NOMO-1 treated with dmso at 0.1 percent for 144 hours (cell line): ENCODE measurements at regions not wholly inside any gene's neighbourhood (a gene's known extent, or its start where the extent isn't known, plus 50 kb on each side); places are given as distances from the start of the nearest gene placed in this dataset.

Source experiments
- DNase-seq: peaks from one replicate; lab custom pipeline; 2025; ENCODE audit not compliant: unreplicated experiment; lab: John Stamatoyannopoulos, UW

DNA sequence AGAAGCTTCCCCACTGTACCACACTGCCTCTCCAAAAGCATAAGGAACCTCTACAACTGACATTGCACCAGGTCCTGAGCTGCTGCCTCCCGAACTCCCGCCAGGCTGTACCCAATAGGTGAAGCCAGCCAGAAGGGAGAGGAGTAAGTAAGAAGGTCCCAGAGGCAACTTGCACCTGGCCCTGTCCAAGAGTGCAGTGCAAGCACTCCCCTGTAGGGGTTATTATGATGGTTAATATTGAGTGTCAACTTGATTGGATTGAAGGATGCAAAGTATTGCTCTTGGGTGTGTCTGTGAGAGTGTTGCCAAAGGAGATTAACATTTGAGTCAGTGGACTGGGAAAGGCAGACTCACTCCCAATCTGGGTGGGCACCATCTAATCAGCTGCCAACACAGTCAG, 879.3 kb upstream of the SLIT2 start:
- DNase-seq, result no peak

DNA sequence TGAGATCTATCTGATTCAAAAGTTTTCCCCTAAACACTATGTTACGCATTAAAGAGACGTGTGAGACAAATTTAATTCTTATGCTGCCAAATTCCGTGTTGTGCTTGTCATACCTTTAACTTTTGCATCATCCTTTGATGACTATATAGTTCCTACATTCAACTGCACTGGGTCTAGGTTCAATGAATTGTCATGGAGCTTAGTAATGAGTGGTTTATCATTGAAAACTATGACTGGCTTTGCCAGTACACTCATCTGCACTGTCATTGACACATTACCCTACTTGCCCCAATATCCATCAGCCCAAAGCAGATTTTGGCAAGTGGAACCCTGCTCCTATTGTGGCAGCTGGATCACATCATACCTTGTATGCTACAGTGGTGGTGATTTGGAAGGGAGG, 882.9 kb upstream of the SLIT2 start:
- no peak for DNase-seq

DNA sequence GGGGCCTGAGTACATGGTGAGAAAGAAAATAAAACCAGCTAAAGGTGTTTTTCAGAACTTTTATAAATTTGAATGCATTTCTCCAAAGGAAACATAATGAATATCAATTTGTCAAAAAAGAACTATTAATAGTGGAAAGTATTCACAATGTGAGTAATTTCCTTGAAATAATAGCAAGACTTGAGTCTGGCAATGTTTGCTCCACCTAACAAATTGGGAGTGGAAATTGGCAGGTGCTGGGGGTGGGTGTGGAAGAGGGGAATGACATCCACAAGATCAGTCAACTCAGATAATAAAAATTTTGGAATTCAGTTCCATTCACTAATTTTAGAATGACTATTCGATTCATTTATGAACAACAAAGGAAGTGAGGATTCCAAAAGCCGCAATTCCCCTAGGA, 884.8 kb upstream of the SLIT2 start:
- no peak for DNase-seq

DNA sequence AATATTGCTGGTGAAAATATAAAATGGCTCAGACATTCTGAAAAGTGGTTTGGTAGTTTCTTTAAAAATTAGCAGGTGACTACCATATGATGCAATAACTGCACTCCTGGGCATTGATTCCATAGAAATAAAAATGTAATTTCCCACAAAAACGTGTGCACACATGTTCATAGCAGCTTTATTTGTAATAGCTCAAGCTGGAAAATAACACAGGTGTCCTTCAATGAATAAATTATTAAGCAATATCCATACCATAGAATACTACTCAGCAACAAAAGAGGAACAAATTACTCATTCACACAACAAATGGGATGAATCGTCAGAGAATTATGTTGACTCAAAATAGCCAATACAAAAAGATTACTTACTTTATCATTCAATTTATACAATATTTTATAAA, 893.7 kb upstream of the SLIT2 start:
- no peak for DNase-seq

DNA sequence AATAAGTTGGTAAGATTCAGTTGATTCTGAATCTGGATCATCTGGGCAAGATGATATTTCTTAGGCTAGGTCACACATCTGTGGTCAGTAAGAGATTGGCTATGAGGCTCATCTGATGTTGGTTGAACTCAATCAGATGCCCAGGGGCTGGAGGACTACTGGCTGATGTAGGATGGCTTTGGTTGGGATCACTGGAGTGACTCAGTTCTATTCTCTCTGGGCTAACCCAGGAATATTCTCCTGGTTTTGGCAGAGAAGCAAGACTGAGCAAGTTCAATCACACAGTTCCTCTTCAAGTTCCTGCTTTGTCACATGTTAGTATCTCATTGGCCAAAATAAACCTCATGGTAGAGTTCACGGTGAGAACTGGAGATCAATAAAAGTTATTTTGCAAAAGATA, 902.3 kb upstream of the SLIT2 start:
- DNase-seq, result no peak

DNA sequence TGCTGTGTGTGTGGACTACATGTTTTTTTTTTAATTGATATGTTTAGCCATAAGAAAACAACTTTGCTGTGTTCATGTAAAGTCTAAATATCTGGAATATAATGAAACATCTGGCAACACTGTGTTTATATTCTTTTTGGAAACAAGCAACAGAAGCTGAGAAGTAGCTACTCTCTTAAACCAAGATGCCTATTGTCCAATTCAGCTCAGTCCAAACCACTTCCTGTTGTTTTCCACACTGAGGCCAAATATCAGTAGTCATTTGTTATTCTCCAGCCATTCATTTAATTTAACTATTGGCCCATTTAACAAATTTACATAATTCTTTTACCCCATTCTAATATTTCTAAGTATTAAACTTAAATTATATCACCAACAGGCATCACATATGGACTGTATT, 903.0 kb upstream of the SLIT2 start:
- DNase-seq, result no peak

DNA sequence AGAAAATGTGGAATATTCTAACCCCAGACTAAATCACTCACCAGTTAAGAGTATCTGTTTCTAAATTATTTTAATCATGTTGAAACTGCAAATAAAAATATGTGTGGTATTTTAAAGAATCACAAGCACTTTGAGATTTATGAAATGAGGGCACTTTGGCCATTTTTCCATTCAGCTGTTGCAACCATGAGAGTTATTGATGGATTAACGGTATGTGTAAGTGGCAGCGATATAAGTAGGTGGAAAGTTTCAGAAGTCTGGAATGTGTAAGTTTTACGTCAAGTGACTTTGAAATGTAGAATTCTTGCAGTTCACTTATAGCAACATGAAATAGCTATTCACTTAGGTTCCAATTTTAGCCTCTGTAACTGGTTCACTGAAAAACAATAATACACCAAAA, 905.1 kb upstream of the SLIT2 start:
- DNase-seq, result no peak

DNA sequence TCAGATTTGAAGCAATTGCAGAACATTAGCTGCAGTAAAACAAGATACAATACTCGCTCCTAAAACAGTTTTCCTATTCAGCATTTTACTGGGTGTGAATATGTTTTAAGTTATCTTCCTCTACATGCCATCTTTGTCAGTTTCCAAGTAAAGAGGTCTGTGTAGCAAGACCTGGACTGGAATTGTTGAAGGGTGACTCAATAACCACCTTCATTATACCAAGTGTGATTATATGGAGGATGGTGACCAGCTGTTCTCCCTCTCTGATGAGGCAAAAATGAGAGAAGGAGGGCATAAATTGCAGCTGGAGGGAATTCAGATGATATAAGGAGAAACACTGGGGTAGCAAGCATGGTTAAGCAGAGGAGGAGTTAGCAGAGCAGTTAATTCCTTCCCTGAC, 922.1 kb upstream of the SLIT2 start:
- no peak for DNase-seq

DNA sequence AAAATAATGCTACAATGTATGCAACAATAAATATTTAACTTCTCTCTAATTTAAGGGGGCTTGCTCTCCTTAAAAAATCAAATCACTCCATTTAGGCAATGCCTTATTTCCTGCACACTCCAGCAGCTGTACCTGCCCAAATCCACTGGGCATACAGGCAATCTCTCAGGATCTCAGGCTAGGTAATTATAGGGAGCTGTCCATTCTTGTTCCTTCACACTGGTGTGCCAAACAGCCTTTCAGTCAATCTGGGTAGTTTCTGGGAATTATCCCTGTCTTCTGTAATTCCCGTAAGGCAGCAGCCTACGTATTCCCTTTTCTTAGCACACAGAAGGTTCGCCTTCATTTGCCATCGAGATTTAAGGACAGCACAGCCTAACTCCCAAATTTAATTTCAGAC, 922.6 kb upstream of the SLIT2 start:
- no peak for DNase-seq

DNA sequence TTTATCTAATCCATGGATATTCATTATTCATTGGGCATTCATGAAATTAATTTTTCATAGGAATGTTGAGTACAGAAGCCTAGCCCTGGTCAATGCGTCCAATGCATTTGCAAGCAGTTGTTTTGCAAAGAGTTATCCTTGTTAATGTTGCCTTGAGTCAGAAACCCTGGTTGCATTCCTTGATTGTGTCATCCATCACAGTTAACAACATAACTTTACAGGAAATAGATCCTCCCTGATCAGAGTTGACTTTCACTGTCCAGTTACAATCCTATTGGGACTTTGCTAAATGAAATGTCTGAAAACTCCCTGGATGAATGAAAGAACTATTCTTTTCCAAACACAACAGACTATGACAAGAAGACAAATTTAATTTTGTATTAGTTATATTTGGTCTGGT, 924.3 kb upstream of the SLIT2 start:
- no peak for DNase-seq

DNA sequence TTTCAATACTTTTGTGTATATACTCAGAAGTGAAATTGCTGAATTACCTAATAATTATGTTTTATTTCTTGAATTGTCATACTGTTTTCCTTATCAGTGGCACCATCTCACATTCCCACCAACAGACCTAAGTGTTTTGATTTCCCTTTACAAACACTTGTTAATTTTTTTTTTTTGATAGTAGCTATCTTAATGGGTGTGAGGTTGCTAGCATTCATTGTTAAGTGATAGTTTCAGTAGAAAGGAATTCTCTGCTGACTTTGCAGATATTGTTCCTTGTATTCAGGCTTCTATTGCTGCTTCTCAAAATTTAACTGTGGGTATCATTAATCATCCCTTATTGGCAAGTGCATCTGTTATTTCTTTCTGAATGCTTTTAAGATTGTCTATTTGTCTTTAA, 927.5 kb upstream of the SLIT2 start:
- DNase-seq, result no peak

DNA sequence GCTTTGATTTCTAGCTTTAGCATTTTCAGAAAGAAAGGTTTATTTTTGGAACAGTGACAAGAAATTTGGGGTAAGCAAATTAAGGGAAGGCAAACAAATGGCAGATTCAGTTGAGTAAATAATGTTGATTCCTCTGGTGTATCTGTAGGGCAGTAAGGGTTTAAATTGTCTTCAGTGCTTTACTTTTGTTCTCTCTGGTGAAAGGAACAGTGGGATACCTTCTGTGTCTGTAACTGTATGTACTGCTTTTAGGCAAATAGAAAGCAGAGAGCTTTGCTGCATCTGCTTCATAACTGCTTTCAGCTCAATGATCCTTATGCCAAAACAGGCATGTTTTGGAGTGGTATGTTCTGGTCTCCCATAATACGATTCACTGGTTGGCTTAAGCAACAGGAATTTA, 932.1 kb upstream of the SLIT2 start:
- no peak for DNase-seq

DNA sequence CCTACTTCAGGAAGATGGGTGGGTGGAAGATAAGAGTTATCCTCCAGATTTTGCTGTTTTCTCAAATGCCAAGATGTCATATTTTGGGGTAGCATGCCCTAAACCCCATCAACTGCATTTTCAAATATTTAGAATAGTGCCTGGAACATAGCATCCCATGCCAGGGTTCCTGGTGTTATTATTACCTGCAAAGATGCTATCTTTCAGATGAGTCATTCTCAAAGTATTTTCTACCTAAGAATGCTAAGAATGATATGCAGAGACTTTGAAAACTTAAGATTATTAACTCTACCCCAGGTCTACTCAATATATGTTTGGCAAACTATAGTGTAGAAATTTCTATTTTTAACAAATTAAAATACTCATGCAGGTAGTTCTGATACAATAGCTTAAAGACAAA, 934.3 kb upstream of the SLIT2 start:
- no peak for DNase-seq

DNA sequence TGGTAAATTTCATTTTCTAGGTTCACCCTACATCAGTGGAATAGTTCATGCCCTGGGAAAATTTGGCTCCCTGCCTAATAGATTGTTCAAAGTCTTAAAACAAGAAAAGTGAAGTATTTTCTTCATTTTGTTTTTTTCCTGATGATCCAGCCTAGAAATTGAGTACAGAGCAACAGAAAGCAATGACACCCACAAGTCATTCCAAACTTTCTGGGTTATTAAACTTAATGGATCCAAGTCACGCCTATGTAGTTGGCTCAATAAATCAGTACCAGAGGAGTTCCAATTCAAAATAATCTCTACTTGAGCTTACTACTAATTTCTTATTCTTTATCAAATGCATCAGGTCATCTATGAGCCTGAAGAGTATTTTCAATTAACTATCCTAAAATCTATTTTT, 937.6 kb upstream of the SLIT2 start:
- no peak for DNase-seq

DNA sequence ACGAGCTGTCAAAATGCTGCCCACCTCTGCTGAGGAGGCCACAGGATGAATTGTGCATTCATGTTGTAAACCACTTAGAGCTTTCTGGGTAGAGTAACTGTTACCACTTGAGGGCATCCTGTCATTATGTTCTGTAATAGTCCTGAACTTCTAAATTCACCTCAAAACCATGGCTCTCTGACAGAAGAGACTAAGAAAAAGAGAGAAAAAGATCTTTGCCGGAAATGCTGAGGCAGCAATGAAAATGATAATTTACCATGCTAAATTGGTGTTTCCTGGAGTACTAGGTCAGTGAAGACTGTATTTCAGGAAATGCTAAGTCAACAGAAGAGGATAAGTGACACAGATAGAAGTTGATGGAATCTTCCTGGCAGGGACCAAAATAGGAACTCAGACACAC, 942.3 kb upstream of the SLIT2 start:
- DNase-seq, result no peak

DNA sequence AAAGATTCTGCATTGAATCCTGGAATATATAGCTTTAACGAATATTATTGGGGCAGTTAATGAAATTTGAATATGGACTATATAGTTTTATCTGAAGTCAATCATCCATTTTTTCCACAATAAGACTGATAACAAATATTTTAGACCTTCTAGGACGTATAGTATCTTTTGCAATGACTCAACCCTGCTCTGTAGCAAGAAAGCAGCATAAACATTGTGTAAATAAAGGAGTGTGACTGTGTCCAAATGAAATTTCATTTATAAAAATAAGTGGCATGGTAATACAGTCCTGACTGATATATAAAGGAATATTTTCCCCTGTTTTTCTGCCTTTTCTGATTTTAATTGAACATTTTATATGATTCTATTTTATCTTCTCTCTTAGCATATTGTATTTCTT, 947.7 kb upstream of the SLIT2 start:
- no peak for DNase-seq

DNA sequence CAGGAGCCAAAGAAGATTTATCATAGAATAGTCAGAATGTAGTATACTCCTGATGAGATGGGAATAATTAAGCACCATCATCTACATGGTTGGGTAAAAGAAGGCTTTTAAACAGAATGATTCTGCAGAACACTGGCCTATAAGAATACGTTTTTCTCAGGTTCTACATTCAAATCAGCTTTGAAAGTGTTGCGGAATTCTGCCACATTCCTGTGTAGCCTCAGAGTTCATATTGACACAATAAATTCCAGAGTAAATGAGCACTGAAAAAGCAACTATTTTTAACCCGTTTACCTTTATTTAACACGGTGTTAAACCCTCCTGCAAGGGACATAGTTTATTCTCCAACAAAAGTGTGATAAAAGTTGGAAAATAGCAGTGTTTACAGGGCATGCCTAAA, 950.2 kb upstream of the SLIT2 start:
- no peak for DNase-seq

DNA sequence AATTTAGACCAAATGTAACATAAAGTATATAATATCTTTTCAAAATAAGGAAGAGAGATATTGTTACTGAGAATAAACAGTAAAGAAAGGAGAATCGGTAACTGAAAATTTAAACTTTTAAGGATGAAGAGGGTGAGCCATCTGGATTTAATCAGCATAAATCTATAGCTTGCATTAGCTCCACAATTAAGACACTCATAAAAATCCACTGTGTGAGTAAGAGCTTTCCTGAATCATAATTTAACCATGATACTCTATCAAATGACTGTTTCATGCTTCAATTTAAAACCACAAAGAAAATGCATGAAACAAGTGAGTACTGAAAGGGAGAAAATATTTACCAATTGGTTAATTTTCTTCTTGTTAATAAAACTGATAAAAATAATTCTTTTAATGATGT, 951.5 kb upstream of the SLIT2 start:
- no peak for DNase-seq

DNA sequence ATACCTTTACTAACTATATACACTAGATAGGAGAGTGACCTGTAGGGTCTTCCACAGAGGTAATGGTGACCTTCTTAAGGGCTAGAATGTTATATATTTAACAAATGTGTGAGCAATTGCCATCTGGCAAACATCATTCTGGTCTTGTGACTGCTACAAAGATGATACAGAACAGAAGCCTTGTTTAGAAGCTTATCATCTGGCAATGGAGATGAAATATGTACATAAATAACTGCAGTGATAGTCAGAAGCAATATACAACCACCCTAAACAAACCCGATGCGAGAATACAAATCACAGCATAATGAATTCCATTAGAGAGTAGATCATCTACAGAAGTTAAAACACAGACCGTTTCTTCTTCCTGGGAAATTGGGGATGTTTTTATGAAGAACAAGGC, 952.7 kb upstream of the SLIT2 start:
- DNase-seq, result no peak

DNA sequence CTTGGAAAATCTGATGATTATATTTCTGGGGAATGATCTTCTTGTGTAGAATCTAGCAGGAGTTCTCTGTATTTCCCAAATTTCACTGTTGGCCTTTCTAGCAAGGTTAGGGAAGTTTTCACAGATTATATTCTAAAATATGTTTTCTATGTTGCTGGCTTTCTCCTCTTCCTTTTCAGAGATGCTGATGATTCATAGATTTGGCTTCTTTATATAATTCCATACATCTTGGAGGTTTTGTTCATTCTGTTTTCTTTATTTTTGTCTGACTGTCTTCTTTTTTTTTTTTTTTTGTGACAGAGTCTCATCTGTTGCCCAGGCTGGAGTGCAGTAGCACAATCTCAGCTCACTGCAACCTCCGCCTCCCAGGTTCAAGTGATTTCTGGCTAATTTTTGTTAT, 957.9 kb upstream of the SLIT2 start:
- no peak for DNase-seq

DNA sequence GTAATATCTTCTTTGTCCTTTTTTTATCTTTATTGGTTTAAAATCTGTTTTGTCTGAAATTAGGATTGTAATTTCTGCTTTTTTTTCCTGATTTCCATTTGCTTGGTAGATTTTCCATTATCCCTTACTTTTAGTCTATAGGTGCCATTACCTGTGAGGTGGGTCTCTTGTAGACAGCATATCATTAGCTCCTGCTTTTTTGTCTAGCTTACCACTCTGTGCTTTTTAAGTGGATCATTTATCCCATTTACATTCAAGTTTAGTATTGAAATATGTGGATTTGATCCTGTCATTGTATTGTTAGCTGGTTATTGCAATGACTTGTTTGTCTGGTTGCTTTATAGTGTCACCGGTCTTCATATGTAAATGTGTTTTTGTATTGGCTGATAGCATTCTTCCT, 958.6 kb upstream of the SLIT2 start:
- no peak for DNase-seq

DNA sequence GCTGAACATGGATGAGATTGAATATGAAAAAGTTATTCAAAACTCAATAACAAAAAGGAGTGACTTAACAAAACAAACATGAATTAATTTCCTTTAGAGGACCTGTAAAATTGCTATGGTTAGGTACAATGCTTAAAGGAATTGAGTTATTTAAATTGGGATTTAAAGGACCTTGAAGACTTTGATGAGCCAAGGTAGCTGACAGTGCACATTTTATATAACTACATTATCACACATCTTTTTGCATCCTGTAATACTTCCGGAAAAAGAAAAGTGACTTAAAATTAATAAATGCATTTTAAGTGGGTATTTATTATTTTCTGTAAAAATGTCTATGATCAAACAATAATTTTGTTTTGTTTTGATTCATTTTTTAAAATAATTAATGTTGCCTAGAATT, 964.8 kb upstream of the SLIT2 start:
- no peak for DNase-seq

DNA sequence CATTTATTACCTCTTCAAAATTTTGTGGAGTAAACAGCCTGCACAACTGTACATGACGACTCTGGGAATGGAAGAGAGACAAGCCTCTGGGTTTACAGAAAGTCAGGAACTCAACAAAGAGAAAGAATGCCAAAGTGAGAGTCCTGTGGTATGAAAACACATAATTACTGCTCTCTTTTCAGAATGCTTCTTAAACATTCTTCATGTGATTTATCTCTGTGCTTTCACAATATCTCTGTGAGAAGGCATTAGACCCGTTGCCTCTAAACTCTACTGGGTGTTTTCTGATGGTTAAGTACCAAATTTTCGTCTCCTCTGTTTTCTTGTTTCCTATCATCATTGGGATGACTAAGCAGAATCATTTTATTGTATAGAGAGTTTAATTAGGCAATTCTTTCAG, 966.6 kb upstream of the SLIT2 start:
- no peak for DNase-seq

DNA sequence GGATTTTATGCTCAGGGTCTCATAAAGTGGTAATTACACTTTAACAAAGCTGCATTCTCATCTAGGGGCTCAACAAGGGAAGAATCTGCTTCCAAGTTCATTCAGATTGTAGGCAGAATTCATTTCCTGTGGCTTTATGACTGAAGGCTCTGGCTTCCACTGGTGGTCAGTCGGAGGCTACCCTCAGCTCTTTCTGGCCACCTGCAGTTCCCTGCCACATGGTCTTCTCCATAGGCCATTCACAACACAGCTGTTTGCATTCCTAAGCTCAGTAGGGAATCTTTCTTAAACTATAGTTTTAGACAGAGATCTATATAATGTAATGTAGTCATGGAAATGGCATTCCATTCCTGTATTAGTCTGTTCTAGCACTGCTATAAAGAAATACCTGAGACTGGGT, 973.0 kb upstream of the SLIT2 start:
- no peak for DNase-seq
